Karpas-422 (cell line): ENCODE measurements at regions not wholly inside any gene's neighbourhood (a gene's known extent, or its start where the extent isn't known, plus 50 kb on each side); places are given as distances from the start of the nearest gene placed in this dataset.
"Not testable (repeated sequence)": the region's sequence is repeated elsewhere in the genome, so short reads cannot be mapped to it uniquely, and the experiment has no call there.

Experiments
- DNase-seq: peaks from one replicate; pipeline ENCODE4 v3.0.0-alpha.2; 2015
- H2AFZ ChIP-seq: fragments of 200-600 bp; sonication (generic); 2 replicates; pipeline ENCODE4 v1.6.1; 2014; ENCODE audit warnings: antibody characterized with exemption, low read length, mixed read lengths
- H3K27ac ChIP-seq: fragments of 200-600 bp; sonication (generic); 2 replicates; pipeline ENCODE4 v1.5.1; 2014; ENCODE audit warnings: mild to moderate bottlenecking, low read length, moderate library complexity
- H3K27me3 ChIP-seq: fragments of 200-600 bp; sonication (generic); 2 replicates; pipeline ENCODE4 v1.6.1; 2014; ENCODE audit warnings: low read length, mixed read lengths
- H3K36me3 ChIP-seq: fragments of 200-600 bp; sonication (generic); 2 replicates; pipeline ENCODE4 v1.6.1; 2014; ENCODE audit warnings: low read length, mixed read lengths; ENCODE audit not compliant: insufficient read depth
- H3K4me1 ChIP-seq: fragments of 200-600 bp; sonication (generic); 2 replicates; pipeline ENCODE4 v1.6.1; 2014; ENCODE audit warnings: mild to moderate bottlenecking, low read length, mixed read lengths
- H3K4me2 ChIP-seq: fragments of 200-600 bp; sonication (generic); 2 replicates; pipeline ENCODE4 v1.6.1; 2014; ENCODE audit warnings: low read length, low read depth, mild to moderate bottlenecking; ENCODE audit not compliant: poor library complexity, severe bottlenecking
- H3K4me3 ChIP-seq: fragments of 200-600 bp; sonication (generic); 2 replicates; pipeline ENCODE4 v1.5.1; 2014; ENCODE audit warnings: mild to moderate bottlenecking, antibody characterized with exemption, low read length, mixed read lengths
- H3K79me2 ChIP-seq: fragments of 200-600 bp; sonication (generic); 2 replicates; pipeline ENCODE4 v1.6.1; 2014; ENCODE audit warnings: mild to moderate bottlenecking, low read length, mixed read lengths
- H3K9ac ChIP-seq: fragments of 200-600 bp; sonication (generic); 2 replicates; pipeline ENCODE4 v1.6.0; 2014; ENCODE audit warnings: low read length
- H3K9me2 ChIP-seq: fragments of 200-600 bp; sonication (generic), shearing (Covaris generic); replicated peaks from 2 replicates; pipeline ENCODE4 v1.6.0; 2014; ENCODE audit warnings: mild to moderate bottlenecking, low read length, moderate library complexity; ENCODE audit not compliant: insufficient read depth
- H3K9me3 ChIP-seq: fragments of 300-700, 200-600 bp; sonication (generic); 2 replicates; pipeline ENCODE4 v1.6.1; 2014; ENCODE audit warnings: low read length, mixed read lengths
- H4K20me1 ChIP-seq: fragments of 200-600 bp; sonication (generic); 2 replicates; pipeline ENCODE4 v1.6.1; 2014; ENCODE audit warnings: mild to moderate bottlenecking, antibody characterized with exemption, low read length, low read depth; ENCODE audit not compliant: insufficient read depth

- not testable (repeated sequence) for H3K9me3 ChIP-seq, H3K4me3 ChIP-seq, H3K4me2 ChIP-seq, H2AFZ ChIP-seq, H3K27ac ChIP-seq, H4K20me1 ChIP-seq, H3K27me3 ChIP-seq, H3K9ac ChIP-seq, H3K79me2 ChIP-seq, H3K9me2 ChIP-seq, H3K36me3 ChIP-seq, DNase-seq, H3K4me1 ChIP-seq
Measured at GRCh38 chr9:42656789-42657188, 473.3 kb downstream of the SPATA31A6 start.

GRCh38 chr9:42657496-42657895, 474.0 kb downstream of the SPATA31A6 start:
- H3K27me3 ChIP-seq, DNase-seq, H3K9me3 ChIP-seq, H3K4me3 ChIP-seq, H4K20me1 ChIP-seq, H3K36me3 ChIP-seq, H3K79me2 ChIP-seq, H3K9ac ChIP-seq, H3K4me1 ChIP-seq, H3K4me2 ChIP-seq, H3K27ac ChIP-seq, H2AFZ ChIP-seq, H3K9me2 ChIP-seq: not testable (repeated sequence)

- not testable (repeated sequence) for H3K79me2 ChIP-seq, H3K36me3 ChIP-seq, DNase-seq, H2AFZ ChIP-seq, H3K9me3 ChIP-seq, H3K9ac ChIP-seq, H4K20me1 ChIP-seq, H3K27ac ChIP-seq, H3K9me2 ChIP-seq, H3K4me1 ChIP-seq, H3K4me3 ChIP-seq, H3K4me2 ChIP-seq, H3K27me3 ChIP-seq
Measured at GRCh38 chr9:42697146-42697545, 513.7 kb downstream of the SPATA31A6 start.

- H3K9me2 ChIP-seq, H3K36me3 ChIP-seq, H2AFZ ChIP-seq, H3K79me2 ChIP-seq, H3K9me3 ChIP-seq, H3K4me1 ChIP-seq, DNase-seq, H3K27ac ChIP-seq, H3K27me3 ChIP-seq, H3K4me2 ChIP-seq, H3K9ac ChIP-seq, H3K4me3 ChIP-seq, H4K20me1 ChIP-seq: not testable (repeated sequence)
Measured at GRCh38 chr9:42702890-42703289, 519.4 kb downstream of the SPATA31A6 start.

- not testable (repeated sequence) for H3K9me3 ChIP-seq, H2AFZ ChIP-seq, H3K4me1 ChIP-seq, H4K20me1 ChIP-seq, H3K9ac ChIP-seq, H3K9me2 ChIP-seq, H3K4me3 ChIP-seq, H3K27ac ChIP-seq, H3K4me2 ChIP-seq, H3K36me3 ChIP-seq, H3K27me3 ChIP-seq, DNase-seq, H3K79me2 ChIP-seq
Measured at GRCh38 chr9:42724841-42725835, 541.7 kb downstream of the SPATA31A6 start.

- H3K4me2 ChIP-seq, H3K9ac ChIP-seq, H3K79me2 ChIP-seq, H3K27ac ChIP-seq, H3K36me3 ChIP-seq, H3K4me1 ChIP-seq, H3K9me2 ChIP-seq, H2AFZ ChIP-seq, H4K20me1 ChIP-seq, H3K4me3 ChIP-seq, H3K27me3 ChIP-seq, H3K9me3 ChIP-seq: not testable (repeated sequence)
- DNase-seq = peak; percentile 77
Measured at GRCh38 chr9:42743030-42743814, 559.8 kb downstream of the SPATA31A6 start.

GRCh38 chr9:42757251-42757650, 573.8 kb downstream of the SPATA31A6 start:
- H3K4me2 ChIP-seq, H3K27ac ChIP-seq, H4K20me1 ChIP-seq, H2AFZ ChIP-seq, H3K27me3 ChIP-seq, H3K9me3 ChIP-seq, H3K4me1 ChIP-seq, H3K36me3 ChIP-seq, H3K4me3 ChIP-seq, H3K79me2 ChIP-seq, DNase-seq, H3K9me2 ChIP-seq, H3K9ac ChIP-seq: not testable (repeated sequence)

GRCh38 chr9:42759320-42759719, 575.9 kb downstream of the SPATA31A6 start:
- not testable (repeated sequence) for H2AFZ ChIP-seq, H3K4me2 ChIP-seq, H3K27me3 ChIP-seq, H3K27ac ChIP-seq, H4K20me1 ChIP-seq, H3K4me3 ChIP-seq, H3K4me1 ChIP-seq, H3K9ac ChIP-seq, H3K9me3 ChIP-seq, H3K9me2 ChIP-seq, H3K79me2 ChIP-seq, H3K36me3 ChIP-seq
- DNase-seq = peak; percentile 41
